ENCODE measurements at regions not wholly inside any gene's neighbourhood (a gene's known extent, or its start where the extent isn't known, plus 50 kb on each side); places are given as distances from the start of the nearest gene placed in this dataset.

DNA sequence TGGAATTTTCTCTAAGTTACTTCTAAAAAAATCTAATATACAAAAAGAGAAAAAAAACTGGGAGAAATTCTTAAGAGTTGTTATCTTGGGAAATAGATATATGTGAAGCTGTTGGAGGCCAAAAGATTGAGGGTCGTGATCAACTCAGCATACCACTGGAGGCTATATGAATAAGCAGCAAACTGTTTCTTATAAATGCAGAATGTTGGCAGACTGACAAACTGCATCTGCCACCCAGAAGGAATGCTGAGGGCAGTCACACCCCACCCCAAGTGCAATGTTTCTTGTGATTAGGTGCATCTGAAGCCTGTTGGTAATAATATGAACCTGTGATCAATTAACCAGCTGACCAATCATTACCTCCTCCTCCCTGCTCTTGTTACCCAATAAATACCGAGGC, 818.6 kb upstream of the MGAT4C start:
- no peak for DNase-seq
- Histone ChIP-seq H3K27me3 (ENCODE audit: insufficient read depth, low read length, poor library complexity) (no peaks in the 10 kb centered on the region), H3K9ac (ENCODE audit: low read length) (no peak overlapping the region), H3K4me1 (ENCODE audit: control insufficient read depth, low read depth, low read length) (no peaks in the 10 kb centered on the region), H3K18ac (ENCODE audit: low read length) (no peak overlapping the region), H3K36me3 (ENCODE audit: control insufficient read depth, insufficient read depth, low read length) (no peaks in the 10 kb centered on the region), H2BK120ac (ENCODE audit: low read depth, low read length) (no peak overlapping the region), H2BK15ac (replicated peaks; ENCODE audit: low read depth) (no peak overlapping the region), H3K79me2 (ENCODE audit: control insufficient read depth, insufficient read depth, low read length) (no peaks in the 10 kb centered on the region), H3K79me1 (ENCODE audit: low read length) (no peaks in the 10 kb centered on the region), H2AK5ac (ENCODE audit: low read length) (no peak overlapping the region), H3K4ac (ENCODE audit: low read depth, low read length) (no peak overlapping the region), H4K8ac (ENCODE audit: low read depth, low read length) (no peak overlapping the region), H3K27ac (ENCODE audit: low read depth, low read length) (no peak overlapping the region), H2BK5ac (ENCODE audit: low read length) (no peak overlapping the region), H3K23ac (ENCODE audit: low read length) (no peak overlapping the region), H3K4me2 (ENCODE audit: low read length) (no peak overlapping the region), H3K56ac (ENCODE audit: low read length) (no peak overlapping the region), H4K5ac (ENCODE audit: low read length) (no peak overlapping the region), H3K4me3 (ENCODE audit: low read length) (no peak overlapping the region)
- WGBS (ENCODE audit: extremely low coverage, insufficient coverage, low lambda C conversion rate) = no CpG with 5 or more reads among the region's 2 CpGs

DNA sequence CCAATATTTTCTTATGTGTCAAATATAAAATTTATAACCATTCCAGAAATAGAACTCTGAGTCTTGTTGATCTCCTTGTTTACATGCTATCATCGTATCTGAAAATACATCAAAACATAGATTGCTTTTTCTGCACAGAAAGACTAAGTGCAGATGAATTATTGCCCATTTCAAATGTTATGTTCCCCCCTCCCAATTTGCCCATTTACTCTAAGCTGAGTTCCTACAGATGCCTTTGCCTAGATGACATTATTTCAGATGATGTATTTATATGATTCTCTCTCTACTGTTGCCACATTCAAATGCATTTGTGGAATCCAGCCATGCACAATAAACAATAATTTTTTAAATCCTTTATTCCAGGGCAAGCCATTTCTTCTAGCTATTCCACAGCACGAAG, 810.1 kb upstream of the MGAT4C start:
- no peak overlapping the region for H2AK5ac ChIP-seq (ENCODE audit: low read length)
- H3K18ac ChIP-seq (ENCODE audit: low read length) = no peak overlapping the region
- H2BK15ac ChIP-seq (replicated peaks; ENCODE audit: low read depth) = no peak overlapping the region
- no peak overlapping the region for H3K4ac ChIP-seq (ENCODE audit: low read depth, low read length)
- H3K4me2 ChIP-seq (ENCODE audit: low read length) = no peak overlapping the region
- no peak overlapping the region for H4K5ac ChIP-seq (ENCODE audit: low read length)
- H3K27ac ChIP-seq (ENCODE audit: low read depth, low read length) = no peak overlapping the region
- no peak overlapping the region for H4K8ac ChIP-seq (ENCODE audit: low read depth, low read length)
- no peak for DNase-seq
- no peaks in the 10 kb centered on the region for H3K36me3 ChIP-seq (ENCODE audit: control insufficient read depth, insufficient read depth, low read length)
- H3K79me2 ChIP-seq (ENCODE audit: control insufficient read depth, insufficient read depth, low read length) = no peaks in the 10 kb centered on the region
- no peak overlapping the region for H3K9ac ChIP-seq (ENCODE audit: low read length)
- WGBS (ENCODE audit: extremely low coverage, insufficient coverage, low lambda C conversion rate) = no CpG with 5 or more reads among the region's 2 CpGs
- H3K4me1 ChIP-seq (ENCODE audit: control insufficient read depth, low read depth, low read length) = no peaks in the 10 kb centered on the region
- H2BK120ac ChIP-seq (ENCODE audit: low read depth, low read length) = no peak overlapping the region
- H2BK5ac ChIP-seq (ENCODE audit: low read length) = no peak overlapping the region
- no peaks in the 10 kb centered on the region for H3K79me1 ChIP-seq (ENCODE audit: low read length)
- H3K4me3 ChIP-seq (ENCODE audit: low read length) = no peak overlapping the region
- H3K23ac ChIP-seq (ENCODE audit: low read length) = no peak overlapping the region
- H3K56ac ChIP-seq (ENCODE audit: low read length) = no peak overlapping the region
- no peaks in the 10 kb centered on the region for H3K27me3 ChIP-seq (ENCODE audit: insufficient read depth, low read length, poor library complexity)

DNA sequence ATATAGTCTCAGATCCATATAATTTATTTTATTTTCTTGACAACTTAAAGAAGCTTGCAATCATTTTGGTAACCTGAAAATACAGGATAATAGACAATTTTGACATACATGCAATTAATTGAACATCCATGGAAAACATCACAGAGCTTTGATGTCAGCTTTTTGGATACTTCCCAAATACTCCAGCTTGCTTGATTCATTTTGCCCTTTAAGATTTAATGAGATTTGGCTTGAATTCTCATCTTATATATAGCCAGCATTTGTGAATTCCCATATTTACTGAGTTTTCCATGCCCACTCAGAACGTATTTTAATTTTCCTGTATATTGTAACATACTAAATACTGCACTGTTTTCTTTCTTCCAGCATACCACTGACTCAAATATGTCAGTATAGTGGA, 803.0 kb upstream of the MGAT4C start:
- Histone ChIP-seq H3K27me3 (ENCODE audit: insufficient read depth, low read length, poor library complexity) (no peaks in the 10 kb centered on the region), H3K9ac (ENCODE audit: low read length) (no peak overlapping the region), H3K4me1 (ENCODE audit: control insufficient read depth, low read depth, low read length) (no peaks in the 10 kb centered on the region), H4K5ac (ENCODE audit: low read length) (no peak overlapping the region), H3K18ac (ENCODE audit: low read length) (no peak overlapping the region), H3K79me2 (ENCODE audit: control insufficient read depth, insufficient read depth, low read length) (no peaks in the 10 kb centered on the region), H4K8ac (ENCODE audit: low read depth, low read length) (no peak overlapping the region), H3K36me3 (ENCODE audit: control insufficient read depth, insufficient read depth, low read length) (no peaks in the 10 kb centered on the region), H3K4ac (ENCODE audit: low read depth, low read length) (no peak overlapping the region), H2BK5ac (ENCODE audit: low read length) (no peak overlapping the region), H3K79me1 (ENCODE audit: low read length) (no peaks in the 10 kb centered on the region), H3K27ac (ENCODE audit: low read depth, low read length) (no peak overlapping the region), H3K56ac (ENCODE audit: low read length) (no peak overlapping the region), H2BK15ac (replicated peaks; ENCODE audit: low read depth) (no peak overlapping the region), H2BK120ac (ENCODE audit: low read depth, low read length) (no peak overlapping the region), H3K4me2 (ENCODE audit: low read length) (no peak overlapping the region), H3K4me3 (ENCODE audit: low read length) (no peak overlapping the region), H2AK5ac (ENCODE audit: low read length) (no peak overlapping the region), H3K23ac (ENCODE audit: low read length) (no peak overlapping the region)
- DNase-seq = no peak
- WGBS (ENCODE audit: extremely low coverage, insufficient coverage, low lambda C conversion rate) = no CpG with 5 or more reads among the region's 1 CpG

DNA sequence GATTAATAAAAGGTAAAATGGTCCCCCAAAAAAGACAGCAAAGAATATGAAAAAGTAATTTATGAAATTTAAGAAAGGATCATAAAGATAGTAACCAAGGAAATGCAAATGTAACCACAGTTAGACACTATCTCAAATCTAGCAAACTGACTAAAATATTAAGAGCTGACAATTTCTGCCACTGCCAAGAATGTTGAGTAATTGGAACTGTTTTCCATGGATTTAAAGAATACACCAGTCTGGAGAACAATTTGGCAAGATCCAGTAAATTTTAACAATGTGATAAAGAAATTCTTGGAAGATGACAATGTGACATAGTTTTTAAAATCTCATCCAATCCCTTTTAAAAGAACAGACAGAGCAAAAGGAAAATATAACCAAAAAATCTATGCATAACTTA, 798.0 kb upstream of the MGAT4C start:
- Histone ChIP-seq H4K5ac (ENCODE audit: low read length) (no peak overlapping the region), H3K36me3 (ENCODE audit: control insufficient read depth, insufficient read depth, low read length) (no peaks in the 10 kb centered on the region), H3K56ac (ENCODE audit: low read length) (no peak overlapping the region)

DNA sequence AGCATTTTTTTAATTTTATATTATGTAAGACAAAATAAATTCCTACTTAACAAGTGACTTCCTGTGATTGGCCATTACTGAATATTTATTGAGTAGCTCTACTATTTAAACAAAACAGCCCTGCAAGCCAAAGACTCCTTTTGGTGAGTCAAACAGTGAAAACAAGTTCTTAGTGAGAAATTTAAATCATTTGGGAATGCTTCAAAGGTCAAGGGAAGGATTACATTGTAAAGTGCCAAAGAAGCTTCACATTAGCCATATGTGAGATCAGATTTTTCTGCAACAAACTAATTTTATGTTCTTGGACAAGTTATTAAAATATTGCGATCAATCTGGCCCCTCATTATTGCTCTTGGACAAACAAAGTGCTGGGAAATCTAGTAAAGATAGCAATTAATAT, 795.4 kb upstream of the MGAT4C start:
- Histone ChIP-seq H3K27ac (ENCODE audit: low read depth, low read length) (no peak overlapping the region), H2AK5ac (ENCODE audit: low read length) (no peak overlapping the region), H3K56ac (ENCODE audit: low read length) (no peak overlapping the region), H3K4me3 (ENCODE audit: low read length) (no peak overlapping the region), H4K8ac (ENCODE audit: low read depth, low read length) (no peak overlapping the region), H3K27me3 (ENCODE audit: insufficient read depth, low read length, poor library complexity) (no peaks in the 10 kb centered on the region), H3K79me1 (ENCODE audit: low read length) (no peaks in the 10 kb centered on the region), H2BK120ac (ENCODE audit: low read depth, low read length) (no peak overlapping the region), H2BK5ac (ENCODE audit: low read length) (no peak overlapping the region), H3K9ac (ENCODE audit: low read length) (no peak overlapping the region), H3K4me1 (ENCODE audit: control insufficient read depth, low read depth, low read length) (no peaks in the 10 kb centered on the region), H3K79me2 (ENCODE audit: control insufficient read depth, insufficient read depth, low read length) (no peaks in the 10 kb centered on the region), H3K36me3 (ENCODE audit: control insufficient read depth, insufficient read depth, low read length) (no peaks in the 10 kb centered on the region), H4K5ac (ENCODE audit: low read length) (no peak overlapping the region), H3K18ac (ENCODE audit: low read length) (no peak overlapping the region), H3K23ac (ENCODE audit: low read length) (no peak overlapping the region), H3K4me2 (ENCODE audit: low read length) (no peak overlapping the region), H2BK15ac (replicated peaks; ENCODE audit: low read depth) (no peak overlapping the region), H3K4ac (ENCODE audit: low read depth, low read length) (no peak overlapping the region)
- no CpG with 5 or more reads among the region's 1 CpG for WGBS (ENCODE audit: extremely low coverage, insufficient coverage, low lambda C conversion rate)
- no peak for DNase-seq

More for the DNA sequence above, 798.0 kb upstream of the MGAT4C start:
- Histone ChIP-seq H3K27me3 (ENCODE audit: insufficient read depth, low read length, poor library complexity) (no peaks in the 10 kb centered on the region), H3K4me2 (ENCODE audit: low read length) (no peak overlapping the region), H4K8ac (ENCODE audit: low read depth, low read length) (no peak overlapping the region), H3K18ac (ENCODE audit: low read length) (no peak overlapping the region), H3K4me3 (ENCODE audit: low read length) (no peak overlapping the region), H2BK5ac (ENCODE audit: low read length) (no peak overlapping the region), H3K79me2 (ENCODE audit: control insufficient read depth, insufficient read depth, low read length) (no peaks in the 10 kb centered on the region), H3K27ac (ENCODE audit: low read depth, low read length) (no peak overlapping the region), H2BK15ac (replicated peaks; ENCODE audit: low read depth) (no peak overlapping the region), H2BK120ac (ENCODE audit: low read depth, low read length) (no peak overlapping the region), H3K79me1 (ENCODE audit: low read length) (no peaks in the 10 kb centered on the region), H3K4ac (ENCODE audit: low read depth, low read length) (no peak overlapping the region), H3K4me1 (ENCODE audit: control insufficient read depth, low read depth, low read length) (no peaks in the 10 kb centered on the region), H2AK5ac (ENCODE audit: low read length) (no peak overlapping the region), H3K9ac (ENCODE audit: low read length) (no peak overlapping the region), H3K23ac (ENCODE audit: low read length) (no peak overlapping the region)
- DNase-seq = no peak

DNA sequence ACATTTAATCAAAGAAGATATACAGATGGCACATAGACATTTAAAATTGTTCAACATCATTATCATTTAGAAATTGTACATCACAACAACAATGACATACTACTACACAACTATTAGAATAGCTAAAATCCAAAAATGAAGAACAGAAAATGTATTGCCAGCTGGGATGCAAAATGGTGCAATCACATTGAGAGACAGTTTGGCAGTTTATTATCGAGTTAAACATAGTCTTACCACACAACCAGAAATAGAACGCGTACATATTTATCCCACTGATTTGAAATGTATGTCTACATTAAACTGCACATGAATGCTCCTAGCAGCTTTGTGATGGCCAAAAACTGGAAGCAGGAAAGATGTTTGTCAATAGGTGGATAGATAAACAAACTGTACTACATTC, 791.5 kb upstream of the MGAT4C start:
- H3K4ac ChIP-seq (ENCODE audit: low read depth, low read length) = no peak overlapping the region
- no peak overlapping the region for H3K4me2 ChIP-seq (ENCODE audit: low read length)
- H3K27me3 ChIP-seq (ENCODE audit: insufficient read depth, low read length, poor library complexity) = no peaks in the 10 kb centered on the region
- no peak overlapping the region for H4K5ac ChIP-seq (ENCODE audit: low read length)
- no peak overlapping the region for H3K27ac ChIP-seq (ENCODE audit: low read depth, low read length)
- no peak overlapping the region for H3K18ac ChIP-seq (ENCODE audit: low read length)
- H2BK5ac ChIP-seq (ENCODE audit: low read length) = no peak overlapping the region
- no peak overlapping the region for H3K4me3 ChIP-seq (ENCODE audit: low read length)
- H3K4me1 ChIP-seq (ENCODE audit: control insufficient read depth, low read depth, low read length) = no peaks in the 10 kb centered on the region
- H3K79me1 ChIP-seq (ENCODE audit: low read length) = no peaks in the 10 kb centered on the region
- no peak overlapping the region for H3K56ac ChIP-seq (ENCODE audit: low read length)
- DNase-seq = no peak
- no peak overlapping the region for H2AK5ac ChIP-seq (ENCODE audit: low read length)
- H3K9ac ChIP-seq (ENCODE audit: low read length) = no peak overlapping the region
- no peak overlapping the region for H2BK15ac ChIP-seq (replicated peaks; ENCODE audit: low read depth)
- H4K8ac ChIP-seq (ENCODE audit: low read depth, low read length) = no peak overlapping the region
- WGBS (ENCODE audit: extremely low coverage, insufficient coverage, low lambda C conversion rate) = no CpG with 5 or more reads among the region's 3 CpGs
- no peaks in the 10 kb centered on the region for H3K79me2 ChIP-seq (ENCODE audit: control insufficient read depth, insufficient read depth, low read length)
- H3K36me3 ChIP-seq (ENCODE audit: control insufficient read depth, insufficient read depth, low read length) = no peaks in the 10 kb centered on the region
- H3K23ac ChIP-seq (ENCODE audit: low read length) = no peak overlapping the region
- no peak overlapping the region for H2BK120ac ChIP-seq (ENCODE audit: low read depth, low read length)

Measured in mesendoderm (in vitro differentiated cells).